Bronchial epithelial cell (primary cell): ENCODE measurements at regions not wholly inside any gene's neighbourhood (a gene's known extent, or its start where the extent isn't known, plus 50 kb on each side); places are given as distances from the start of the nearest gene placed in this dataset.

Experiments used
- DNase-seq: peaks from one replicate; pipeline ENCODE4 v3.0.0-alpha.2; 2010; ENCODE audit warnings: low read depth
- FAIRE-seq: peaks from 2 replicates; lab custom pipeline; 2011; peaks lifted over from hg19 to GRCh38; lab: Jason Lieb, UNC
- H3K27me3 ChIP-seq: 2 replicates; pipeline ENCODE4 v1.5.1; 2011; ENCODE audit warnings: low read length; ENCODE audit not compliant: control insufficient read depth, insufficient read depth
- H3K36me3 ChIP-seq: 2 replicates; pipeline ENCODE4 v1.5.1; 2011; ENCODE audit warnings: low read length; ENCODE audit not compliant: control insufficient read depth, insufficient read depth
- H3K4me3 ChIP-seq: 2 replicates; pipeline ENCODE4 v1.5.1; 2011; ENCODE audit warnings: mild to moderate bottlenecking, low read depth, low read length, control low read depth
- CTCF ChIP-seq: IDR thresholded peaks from 2 replicates; pipeline ENCODE4 v1.5.1; 2011; ENCODE audit warnings: mild to moderate bottlenecking, moderate library complexity, low read length, control low read depth, inconsistent platforms; ENCODE audit not compliant: insufficient read depth, severe bottlenecking

- Histone ChIP-seq H3K27me3 (no peaks in the 10 kb centered on the region), H3K4me3 (no peak overlapping the region), H3K36me3 (no peaks in the 10 kb centered on the region)
- no peak for DNase-seq
- no peak for FAIRE-seq
- TF ChIP-seq CTCF = no peak
Measured at GRCh38 chr10:36612436-36612835, 513.0 kb upstream of the ANKRD30A start.

GRCh38 chr10:36608866-36609265, 516.5 kb upstream of the ANKRD30A start:
- Histone ChIP-seq H3K36me3 (no peaks in the 10 kb centered on the region), H3K27me3 (no peaks in the 10 kb centered on the region), H3K4me3 (no peak overlapping the region)
- no peak for DNase-seq
- no peak for FAIRE-seq
- no peak for TF ChIP-seq CTCF

GRCh38 chr10:36608251-36608650, 517.1 kb upstream of the ANKRD30A start:
- H3K36me3 ChIP-seq = no peaks in the 10 kb centered on the region
- TF ChIP-seq CTCF = no peak
- DNase-seq (no peak), FAIRE-seq (no peak)
- no peaks in the 10 kb centered on the region for H3K27me3 ChIP-seq
- H3K4me3 ChIP-seq = no peak overlapping the region

GRCh38 chr10:36606234-36606839, 519.1 kb upstream of the ANKRD30A start:
- FAIRE-seq = no peak
- no peak for TF ChIP-seq CTCF

GRCh38 chr10:36604316-36604715, 521.1 kb upstream of the ANKRD30A start:
- no peak for TF ChIP-seq CTCF
- no peak for DNase-seq
- Histone ChIP-seq H3K27me3 (no peaks in the 10 kb centered on the region), H3K36me3 (no peaks in the 10 kb centered on the region), H3K4me3 (no peak overlapping the region)
- FAIRE-seq = no peak

More at GRCh38 chr10:36606234-36606839, 519.1 kb upstream of the ANKRD30A start:
- no peak overlapping the region for H3K4me3 ChIP-seq
- no peaks in the 10 kb centered on the region for H3K36me3 ChIP-seq
- peak; percentile 74 for DNase-seq
- H3K27me3 ChIP-seq = no peaks in the 10 kb centered on the region

GRCh38 chr10:36603688-36604087, 521.7 kb upstream of the ANKRD30A start:
- DNase-seq (no peak), FAIRE-seq (no peak)
- no peak overlapping the region for H3K4me3 ChIP-seq
- no peaks in the 10 kb centered on the region for H3K36me3 ChIP-seq
- no peaks in the 10 kb centered on the region for H3K27me3 ChIP-seq
- no peak for TF ChIP-seq CTCF
